Activated effector memory CD4-positive, alpha-beta T cell treated with anti-CD3 and anti-CD28 coated beads, Interleukin-2, amount 50 U/mL, for 16 hours (primary cell): ENCODE measurements at regions not wholly inside any gene's neighbourhood (a gene's known extent, or its start where the extent isn't known, plus 50 kb on each side); places are given as distances from the start of the nearest gene placed in this dataset.

Experiments
- DNase-seq: peaks from one replicate; pipeline ENCODE4 v3.0.0-alpha.2; 2020

GRCh38 chr11:45517171-45517770, 148.2 kb downstream of the CHST1 start:
- DNase-seq, result no peak

DNA sequence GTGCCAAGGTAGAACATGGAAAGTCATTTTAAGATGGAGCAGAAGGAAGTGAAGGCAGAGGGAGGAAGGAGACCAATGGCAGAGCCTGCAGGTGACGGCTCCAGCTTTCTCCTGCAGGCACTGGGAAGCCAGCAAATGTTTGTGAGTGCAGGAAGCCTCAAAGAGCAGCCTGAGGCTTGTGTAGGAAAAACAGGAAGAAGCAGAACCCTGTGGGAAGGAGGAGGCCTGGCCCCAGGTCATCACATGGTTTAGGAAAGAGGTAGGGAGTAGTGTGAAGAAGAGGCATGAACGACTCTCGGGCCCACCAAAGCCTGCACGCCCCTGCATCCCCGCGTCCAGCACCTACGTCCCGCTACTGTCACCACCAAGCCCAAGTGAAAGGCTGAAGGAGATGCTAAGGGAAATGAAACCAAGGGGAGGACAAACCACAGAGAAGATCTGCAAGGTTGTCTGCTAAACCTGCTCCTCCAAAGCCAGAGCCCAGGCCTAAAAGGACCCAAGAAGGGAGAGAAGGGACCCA, 151.5 kb downstream of the CHST1 start:
- no peak for DNase-seq

GRCh38 chr11:45512471-45513148, 152.8 kb downstream of the CHST1 start:
- no peak for DNase-seq

GRCh38 chr11:45511566-45511965, 153.9 kb downstream of the CHST1 start:
- DNase-seq, result no peak

GRCh38 chr11:45507916-45508315, 157.5 kb downstream of the CHST1 start:
- no peak for DNase-seq

DNA sequence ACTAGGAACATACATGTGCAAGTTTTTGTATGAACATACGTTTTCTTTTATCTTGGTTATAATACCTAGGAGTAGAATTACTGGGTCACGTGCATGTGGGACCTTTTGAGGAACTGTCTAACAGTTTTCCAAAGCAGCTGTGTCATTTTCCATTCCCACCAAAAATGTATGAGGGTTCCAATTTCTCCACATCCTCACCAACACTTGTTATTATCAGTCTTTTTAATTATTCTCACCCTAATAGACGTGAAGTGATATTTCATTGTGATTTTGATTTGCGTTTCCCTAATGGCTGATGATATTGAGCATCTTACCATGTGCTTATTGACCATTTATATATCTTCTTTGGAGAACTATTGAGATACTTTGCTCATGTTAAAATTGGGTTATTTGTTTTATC, 162.1 kb downstream of the CHST1 start:
- DNase-seq, result no peak

DNA sequence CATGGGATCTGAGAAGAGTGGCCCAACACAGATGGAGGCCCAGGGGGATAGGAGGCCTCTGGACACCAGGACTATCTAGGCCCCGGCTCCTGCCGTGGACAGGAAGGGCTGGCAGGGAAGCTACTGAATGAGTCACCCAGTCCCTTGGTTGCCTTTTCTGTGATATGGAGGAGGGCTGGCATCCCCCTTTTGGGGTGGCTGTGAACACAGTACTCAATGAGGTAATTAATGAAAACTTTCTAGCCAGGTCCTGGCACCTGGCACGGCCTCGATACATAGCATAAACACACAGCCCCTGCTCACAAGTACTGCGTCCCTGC, 163.2 kb downstream of the CHST1 start:
- no peak for DNase-seq

DNA sequence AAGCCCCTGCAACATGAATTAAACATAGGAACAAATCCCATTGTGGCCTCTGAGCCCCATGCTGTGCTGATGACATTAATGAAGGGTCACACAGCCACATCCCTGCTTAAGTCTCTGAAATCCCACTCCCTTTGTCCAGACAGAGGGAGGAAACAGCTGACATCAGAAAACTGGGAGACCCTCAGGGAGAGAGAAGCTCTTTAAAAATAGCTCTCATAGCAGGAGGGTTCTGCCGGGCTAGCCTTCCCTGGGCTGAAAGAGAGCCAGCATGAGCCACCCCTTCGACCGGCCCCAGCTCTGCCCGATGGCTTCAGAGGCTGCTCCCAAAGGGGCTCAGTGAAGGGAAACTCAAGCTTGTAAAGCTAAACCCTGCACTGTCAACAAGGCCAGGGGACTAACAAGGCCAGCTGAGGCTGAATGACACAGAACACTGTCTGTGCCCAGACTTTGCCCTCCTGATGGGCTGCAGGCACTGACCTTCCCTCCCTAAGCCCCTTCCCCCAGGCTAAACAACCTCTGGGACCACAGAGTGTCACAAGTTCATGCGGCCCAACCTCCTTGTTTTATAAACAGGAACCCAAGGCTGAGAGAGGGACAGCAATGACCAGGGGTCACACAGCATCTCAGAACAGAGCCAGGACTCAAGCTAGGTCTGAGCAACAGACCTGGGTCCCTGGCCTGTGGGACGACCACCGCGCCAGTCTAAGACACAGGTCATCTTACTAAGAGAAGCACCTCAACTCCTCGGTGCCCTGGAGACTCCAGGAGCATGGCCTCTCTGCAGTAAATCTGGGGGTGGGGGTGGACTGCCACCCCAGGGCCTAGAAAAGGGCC, 163.8 kb downstream of the CHST1 start:
- no peak for DNase-seq

DNA sequence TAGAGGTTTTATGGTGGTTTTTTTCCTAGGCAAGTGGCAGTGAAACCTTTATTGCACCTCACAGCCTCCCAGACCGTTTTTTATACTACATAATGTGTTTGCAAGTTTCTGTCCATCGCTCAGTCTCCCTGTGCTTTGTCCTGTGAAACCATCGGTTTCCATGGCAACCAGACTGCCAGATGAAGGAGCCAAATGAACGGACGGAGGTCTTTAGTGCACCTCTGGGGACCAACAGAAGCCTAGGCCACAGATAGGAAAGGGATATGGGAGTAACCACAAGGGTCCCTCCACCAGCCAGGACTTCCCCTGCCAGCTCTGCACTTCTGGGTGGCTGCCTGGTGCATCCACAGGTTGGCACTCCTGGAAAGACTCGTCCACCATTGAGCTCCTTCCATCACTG, 165.0 kb downstream of the CHST1 start:
- no peak for DNase-seq

GRCh38 chr11:45494738-45495137, 170.7 kb downstream of the CHST1 start:
- no peak for DNase-seq

GRCh38 chr11:45489281-45489905, 176.0 kb downstream of the CHST1 start:
- DNase-seq, result no peak

GRCh38 chr11:45486461-45486860, 179.0 kb downstream of the CHST1 start:
- no peak for DNase-seq

- no peak for DNase-seq
Observed at GRCh38 chr11:45485070-45485707, 180.2 kb downstream of the CHST1 start.

- no peak for DNase-seq
Observed at GRCh38 chr11:45484326-45484883, 181.0 kb downstream of the CHST1 start.

DNA sequence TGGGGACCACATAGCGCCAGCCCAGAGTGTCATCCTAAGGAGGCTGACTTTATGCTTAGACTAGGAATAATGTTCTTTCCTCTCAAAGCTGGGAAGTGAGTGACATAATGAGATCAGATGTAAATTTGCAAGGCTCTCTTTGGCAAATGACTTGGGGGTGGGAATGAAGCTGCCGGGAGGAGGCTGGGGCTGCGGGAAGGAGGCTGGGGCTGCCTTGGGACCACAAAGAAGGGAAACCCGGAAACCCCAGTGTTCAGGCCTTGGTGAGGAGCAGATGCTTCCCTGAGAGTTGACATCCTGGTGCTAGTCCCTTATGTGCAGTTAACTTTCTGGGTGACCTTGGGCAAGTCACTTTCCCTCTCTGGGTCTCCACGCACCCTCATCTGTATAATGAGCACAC, 182.0 kb downstream of the CHST1 start:
- DNase-seq, result no peak

GRCh38 chr11:45482331-45482730, 183.1 kb downstream of the CHST1 start:
- DNase-seq, result no peak

DNA sequence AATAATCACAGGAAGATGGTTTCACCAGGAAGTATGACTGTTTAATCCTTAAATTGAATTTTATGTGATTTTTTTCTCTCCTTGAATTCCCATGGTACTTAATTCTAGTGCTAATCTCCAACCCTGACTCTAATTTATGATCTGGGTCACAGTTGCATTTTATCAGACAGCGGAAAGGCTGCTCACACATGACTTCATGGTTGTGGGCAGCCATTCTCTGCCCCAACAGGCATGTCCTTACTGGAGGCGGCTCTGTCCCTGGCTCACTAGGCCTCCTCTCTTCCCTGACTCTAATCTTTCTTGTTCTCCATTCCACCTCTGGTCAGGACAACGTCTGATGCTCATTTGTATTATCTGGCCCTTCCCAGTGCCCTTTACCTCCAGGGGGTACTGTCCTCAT, 184.4 kb downstream of the CHST1 start:
- no peak for DNase-seq

- no peak for DNase-seq
Observed at GRCh38 chr11:45477588-45477987, 187.8 kb downstream of the CHST1 start.

DNA sequence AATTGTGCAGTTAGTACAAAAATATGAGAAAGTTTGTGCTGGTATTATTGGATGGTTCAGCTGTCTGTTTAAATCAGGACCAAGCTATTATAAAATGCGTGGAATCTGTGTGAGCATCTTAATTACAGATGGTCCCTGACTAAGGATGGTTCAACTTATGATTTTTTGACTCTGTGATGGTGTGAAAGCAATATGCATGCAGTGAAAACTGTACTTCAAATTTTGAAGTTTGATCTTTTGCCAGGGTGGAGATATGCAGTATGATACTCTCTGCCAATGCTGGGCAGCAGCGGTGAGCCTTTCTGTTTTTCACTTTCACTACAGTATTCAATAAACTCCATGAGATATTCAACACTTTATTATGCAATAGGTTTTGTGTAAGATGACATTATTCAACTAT, 189.3 kb downstream of the CHST1 start:
- no peak for DNase-seq

DNA sequence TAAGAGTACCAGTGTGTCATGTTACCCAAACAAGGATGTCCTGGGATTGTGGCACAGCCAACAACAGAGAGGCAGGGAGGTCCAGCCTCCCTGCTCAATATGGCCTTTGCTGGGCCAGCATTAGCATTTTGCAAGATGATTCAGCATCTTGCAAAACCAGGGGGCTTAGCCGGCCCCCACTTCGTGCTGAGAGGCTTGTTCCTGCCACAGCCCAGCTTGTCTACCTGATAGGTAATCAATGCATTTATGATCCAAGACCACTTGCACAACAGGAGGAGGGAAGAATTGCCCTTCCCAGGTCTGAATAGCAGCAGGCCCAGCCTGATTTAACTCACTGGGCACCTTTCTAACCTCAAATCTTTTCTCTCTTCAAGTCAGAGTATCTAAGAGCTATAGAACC, 189.0 kb upstream of the SYT13 start:
- DNase-seq, result no peak

DNA sequence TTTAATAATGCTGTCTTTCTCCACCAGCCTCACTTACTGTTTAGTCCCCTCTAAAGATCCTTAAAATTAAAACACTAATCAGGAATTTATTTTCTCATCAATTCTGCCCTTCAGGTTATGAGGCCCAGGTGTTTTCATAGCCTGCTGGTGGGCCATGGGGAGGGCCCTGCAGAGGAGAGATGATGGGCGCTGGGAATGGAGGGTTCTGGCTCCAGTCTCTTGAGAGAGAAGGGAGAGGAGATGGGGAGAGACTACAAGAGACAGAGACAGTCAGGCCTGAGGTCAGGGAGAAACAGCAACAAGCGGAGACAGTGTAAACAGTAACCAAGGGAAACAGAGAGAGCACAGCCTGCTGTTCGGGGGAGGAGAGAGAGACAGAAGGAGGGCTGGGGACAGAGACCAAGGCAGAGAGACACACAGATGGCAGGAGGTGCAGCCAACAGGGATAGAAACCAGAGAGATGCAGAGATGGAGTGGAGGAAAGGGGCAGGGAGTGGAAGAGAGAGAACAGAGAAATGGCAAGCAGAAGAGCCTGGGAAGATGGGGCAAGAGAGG, 187.3 kb upstream of the SYT13 start:
- DNase-seq, result no peak

DNA sequence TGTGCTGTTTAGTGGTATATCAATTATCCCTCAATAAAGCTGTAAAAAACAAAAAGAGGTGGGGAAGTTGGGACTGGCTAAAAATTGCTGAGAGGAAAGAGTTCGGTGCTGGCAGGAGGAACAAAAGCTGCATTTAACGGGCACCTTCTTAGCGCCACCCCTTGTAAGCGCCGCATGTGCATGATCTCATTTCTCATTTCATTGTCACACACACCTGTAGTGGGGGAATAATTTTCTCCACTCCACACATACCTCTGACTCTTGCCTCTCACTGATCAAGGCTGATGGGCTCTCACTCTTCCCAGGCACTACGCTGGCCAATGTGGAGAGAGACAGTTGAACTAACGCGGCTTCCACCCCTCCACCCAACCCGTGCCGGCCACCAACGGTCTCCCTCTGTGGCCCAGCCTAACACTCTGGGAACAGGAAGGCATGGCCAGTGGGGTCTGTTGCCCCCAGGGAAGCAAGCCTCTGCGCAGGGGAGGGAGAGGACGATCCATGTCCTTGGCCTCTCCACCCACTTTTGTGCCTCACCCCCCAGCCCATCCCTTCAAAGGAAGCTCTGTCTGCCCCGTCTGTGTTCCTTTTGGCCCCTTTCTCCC, 186.7 kb upstream of the SYT13 start:
- DNase-seq, result no peak
